ENCODE measurements at regions not wholly inside any gene's neighbourhood (a gene's known extent, or its start where the extent isn't known, plus 50 kb on each side); places are given as distances from the start of the nearest gene placed in this dataset.

DNA sequence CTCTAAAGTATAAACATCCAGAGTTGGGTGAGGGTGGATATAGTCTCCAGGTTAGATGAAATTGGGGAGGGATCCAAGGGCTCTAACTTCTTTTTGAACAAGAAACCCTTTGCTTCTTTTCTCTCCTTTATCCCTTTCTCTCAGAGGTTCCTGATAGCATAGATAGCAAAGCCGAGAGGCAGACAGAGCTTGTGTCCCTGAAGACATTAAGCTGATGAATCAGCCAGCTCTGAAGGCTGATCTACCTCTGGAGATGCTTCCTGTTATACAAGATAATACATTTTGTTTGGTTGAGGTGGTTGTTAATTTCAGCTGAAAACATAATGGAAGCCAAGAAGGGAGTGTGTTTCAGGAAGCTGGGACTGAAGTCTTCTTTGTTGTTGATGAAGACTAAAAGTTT lies 193.2 kb downstream of the PDCD6IP start:
- Histone ChIP-seq H3K4me1 (ENCODE audit: control insufficient read depth, insufficient read depth, low read depth, low read length) (no peaks in the 10 kb centered on the region), H2AK5ac (ENCODE audit: low read length, severe bottlenecking) (no peak overlapping the region), H2BK15ac (ENCODE audit: low read depth, poor library complexity, severe bottlenecking) (no peak overlapping the region), H4K8ac (ENCODE audit: low read length) (no peak overlapping the region), H3K4me3 (ENCODE audit: insufficient read depth in 1 of 2, low read depth in 1 of 2, low read length in 2 of 2) (no peak overlapping the region), H2AFZ (ENCODE audit: low read depth, low read length) (no peak overlapping the region), H2BK5ac (ENCODE audit: low read depth, low read length, poor library complexity, severe bottlenecking) (no peak overlapping the region), H3K18ac (ENCODE audit: low read depth in 1 of 2, low read length in 2 of 2) (no peak overlapping the region), H2BK120ac (ENCODE audit: low read depth, low read length) (no peak overlapping the region), H2BK12ac (ENCODE audit: low read length in 2 of 2) (no peak overlapping the region), H3K23ac (ENCODE audit: low read length in 2 of 2) (no peak overlapping the region), H3K14ac (ENCODE audit: low read length in 2 of 2) (no peak overlapping the region), H3K79me1 (replicated peaks; ENCODE audit: low read length, poor library complexity, severe bottlenecking) (no peaks in the 10 kb centered on the region), H3K36me3 (ENCODE audit: control insufficient read depth in 1 of 2, insufficient read depth in 2 of 2, low read depth in 1 of 2, low read length in 2 of 2) (no peaks in the 10 kb centered on the region), H4K91ac (ENCODE audit: low read length) (no peak overlapping the region), H3K27ac (ENCODE audit: low read length, poor library complexity, severe bottlenecking) (no peak overlapping the region), H3K9ac (ENCODE audit: low read length) (no peak overlapping the region), H3K27me3 (ENCODE audit: control insufficient read depth in 1 of 2, insufficient read depth in 1 of 2, low read length in 2 of 2) (no peaks in the 10 kb centered on the region), H3K9me3 (ENCODE audit: control insufficient read depth, low read length) (peaks cover 4% of the 10 kb centered on the region), H3K4me2 (ENCODE audit: low read length, poor library complexity, severe bottlenecking) (no peak overlapping the region), H3K4ac (ENCODE audit: low read depth in 1 of 2, low read length in 2 of 2) (no peak overlapping the region)
- DNase-seq: no peak
- 58% methylated on average over 1 of the region's 1 CpG for WGBS

DNA sequence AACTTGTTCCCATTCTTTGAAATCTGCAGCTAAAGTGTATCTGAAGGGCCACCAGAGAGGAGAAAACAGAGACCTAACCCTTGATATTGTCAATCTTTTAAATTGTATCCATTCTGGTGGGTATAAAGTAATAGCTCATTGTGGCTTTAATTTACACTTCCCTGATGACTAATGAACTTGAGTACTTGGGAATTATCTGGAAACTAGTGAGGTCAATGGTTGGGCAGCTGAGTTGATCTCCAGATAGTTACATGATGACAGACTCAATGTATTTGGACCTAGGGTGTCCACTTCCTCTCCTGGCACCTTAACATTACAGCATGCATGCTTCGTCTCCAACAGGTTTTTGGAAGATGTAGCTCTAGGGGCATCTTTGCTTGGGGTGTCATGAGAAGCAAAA lies 195.2 kb downstream of the PDCD6IP start:
- peak; percentile 48 for DNase-seq
- H3K4me1 ChIP-seq (ENCODE audit: control insufficient read depth, insufficient read depth, low read depth, low read length): no peaks in the 10 kb centered on the region
- WGBS: no CpG with 5 or more reads among the region's 1 CpG
- no peak overlapping the region for H3K14ac ChIP-seq (ENCODE audit: low read length in 2 of 2)
- no peak overlapping the region for H3K23ac ChIP-seq (ENCODE audit: low read length in 2 of 2)
- no peak overlapping the region for H3K4ac ChIP-seq (ENCODE audit: low read depth in 1 of 2, low read length in 2 of 2)
- no peak overlapping the region for H2AFZ ChIP-seq (ENCODE audit: low read depth, low read length)
- H2AK5ac ChIP-seq (ENCODE audit: low read length, severe bottlenecking): no peak overlapping the region
- H3K4me2 ChIP-seq (ENCODE audit: low read length, poor library complexity, severe bottlenecking): no peak overlapping the region
- H3K9ac ChIP-seq (ENCODE audit: low read length): no peak overlapping the region
- no peak overlapping the region for H3K27ac ChIP-seq (ENCODE audit: low read length, poor library complexity, severe bottlenecking)
- H4K91ac ChIP-seq (ENCODE audit: low read length): no peak overlapping the region
- no peak overlapping the region for H4K8ac ChIP-seq (ENCODE audit: low read length)
- H2BK120ac ChIP-seq (ENCODE audit: low read depth, low read length): no peak overlapping the region
- no peak overlapping the region for H2BK5ac ChIP-seq (ENCODE audit: low read depth, low read length, poor library complexity, severe bottlenecking)
- no peak overlapping the region for H2BK12ac ChIP-seq (ENCODE audit: low read length in 2 of 2)
- H3K4me3 ChIP-seq (ENCODE audit: insufficient read depth in 1 of 2, low read depth in 1 of 2, low read length in 2 of 2): no peak overlapping the region
- no peak overlapping the region for H3K18ac ChIP-seq (ENCODE audit: low read depth in 1 of 2, low read length in 2 of 2)
- no peaks in the 10 kb centered on the region for H3K36me3 ChIP-seq (ENCODE audit: control insufficient read depth in 1 of 2, insufficient read depth in 2 of 2, low read depth in 1 of 2, low read length in 2 of 2)
- peaks cover 4% of the 10 kb centered on the region for H3K9me3 ChIP-seq (ENCODE audit: control insufficient read depth, low read length)
- no peak overlapping the region for H2BK15ac ChIP-seq (ENCODE audit: low read depth, poor library complexity, severe bottlenecking)
- H3K27me3 ChIP-seq (ENCODE audit: control insufficient read depth in 1 of 2, insufficient read depth in 1 of 2, low read length in 2 of 2): no peaks in the 10 kb centered on the region
- no peaks in the 10 kb centered on the region for H3K79me1 ChIP-seq (replicated peaks; ENCODE audit: low read length, poor library complexity, severe bottlenecking)

DNA sequence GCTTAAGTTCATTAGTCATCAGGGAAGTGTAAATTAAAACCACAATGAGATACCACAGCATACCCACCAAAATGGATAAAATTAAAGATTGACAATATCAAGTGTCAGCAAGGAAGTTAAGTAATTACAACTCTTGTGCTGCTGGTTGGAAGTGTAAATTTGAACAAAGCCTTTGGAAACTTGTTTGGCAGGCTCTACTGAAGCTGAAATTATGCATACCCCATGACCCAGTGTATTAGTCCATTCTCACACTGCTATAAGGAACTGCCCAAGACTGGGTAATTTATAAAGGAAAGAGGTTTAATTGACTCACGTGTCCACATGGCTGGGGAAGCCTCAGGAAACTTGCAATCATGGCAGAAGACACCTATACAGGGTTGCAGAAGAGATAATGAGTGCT lies 196.1 kb downstream of the PDCD6IP start:
- no peak overlapping the region for H3K27ac ChIP-seq (ENCODE audit: low read length, poor library complexity, severe bottlenecking)
- no peak overlapping the region for H2BK5ac ChIP-seq (ENCODE audit: low read depth, low read length, poor library complexity, severe bottlenecking)
- no peak overlapping the region for H4K91ac ChIP-seq (ENCODE audit: low read length)
- H3K27me3 ChIP-seq (ENCODE audit: control insufficient read depth in 1 of 2, insufficient read depth in 1 of 2, low read length in 2 of 2): no peaks in the 10 kb centered on the region
- H3K79me1 ChIP-seq (replicated peaks; ENCODE audit: low read length, poor library complexity, severe bottlenecking): no peaks in the 10 kb centered on the region
- no peak overlapping the region for H3K4me3 ChIP-seq (ENCODE audit: insufficient read depth in 1 of 2, low read depth in 1 of 2, low read length in 2 of 2)
- no peak overlapping the region for H4K8ac ChIP-seq (ENCODE audit: low read length)
- no peak overlapping the region for H3K18ac ChIP-seq (ENCODE audit: low read depth in 1 of 2, low read length in 2 of 2)
- H3K9ac ChIP-seq (ENCODE audit: low read length): no peak overlapping the region
- H2BK15ac ChIP-seq (ENCODE audit: low read depth, poor library complexity, severe bottlenecking): no peak overlapping the region
- H3K36me3 ChIP-seq (ENCODE audit: control insufficient read depth in 1 of 2, insufficient read depth in 2 of 2, low read depth in 1 of 2, low read length in 2 of 2): no peaks in the 10 kb centered on the region
- H3K4me1 ChIP-seq (ENCODE audit: control insufficient read depth, insufficient read depth, low read depth, low read length): no peaks in the 10 kb centered on the region
- H2AFZ ChIP-seq (ENCODE audit: low read depth, low read length): no peak overlapping the region
- H3K14ac ChIP-seq (ENCODE audit: low read length in 2 of 2): no peak overlapping the region
- H2BK12ac ChIP-seq (ENCODE audit: low read length in 2 of 2): no peak overlapping the region
- no peak for DNase-seq
- H2BK120ac ChIP-seq (ENCODE audit: low read depth, low read length): no peak overlapping the region
- H3K9me3 ChIP-seq (ENCODE audit: control insufficient read depth, low read length): peaks cover 4% of the 10 kb centered on the region
- no peak overlapping the region for H2AK5ac ChIP-seq (ENCODE audit: low read length, severe bottlenecking)
- WGBS: 0% methylated on average over 1 of the region's 1 CpG
- no peak overlapping the region for H3K4ac ChIP-seq (ENCODE audit: low read depth in 1 of 2, low read length in 2 of 2)
- no peak overlapping the region for H3K4me2 ChIP-seq (ENCODE audit: low read length, poor library complexity, severe bottlenecking)
- no peak overlapping the region for H3K23ac ChIP-seq (ENCODE audit: low read length in 2 of 2)

DNA sequence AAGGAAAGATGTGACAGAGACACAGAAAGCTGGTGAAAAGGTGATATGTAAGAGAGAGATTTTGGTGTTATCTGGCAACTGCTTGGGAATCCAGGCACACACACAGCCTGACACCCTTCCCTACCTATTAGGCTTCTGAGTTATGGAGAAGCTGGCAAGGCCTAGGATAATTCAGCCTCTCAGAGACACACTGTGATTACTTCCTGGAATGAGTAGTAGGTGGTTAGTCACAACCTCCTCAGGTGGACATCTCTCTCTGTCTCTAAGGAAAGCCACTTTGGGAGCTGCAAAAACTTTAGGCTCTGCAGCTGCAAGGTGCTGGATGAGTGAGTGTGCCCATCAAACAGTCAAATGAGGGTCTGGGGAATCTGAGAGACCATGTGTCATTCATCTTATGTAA lies 201.9 kb downstream of the PDCD6IP start:
- H3K18ac ChIP-seq (ENCODE audit: low read depth in 1 of 2, low read length in 2 of 2): no peak overlapping the region
- H3K36me3 ChIP-seq (ENCODE audit: control insufficient read depth in 1 of 2, insufficient read depth in 2 of 2, low read depth in 1 of 2, low read length in 2 of 2): no peaks in the 10 kb centered on the region
- H2BK12ac ChIP-seq (ENCODE audit: low read length in 2 of 2): no peak overlapping the region
- no peak overlapping the region for H2AFZ ChIP-seq (ENCODE audit: low read depth, low read length)
- H4K91ac ChIP-seq (ENCODE audit: low read length): no peak overlapping the region
- no peak overlapping the region for H3K4me3 ChIP-seq (ENCODE audit: insufficient read depth in 1 of 2, low read depth in 1 of 2, low read length in 2 of 2)
- no peak overlapping the region for H3K4ac ChIP-seq (ENCODE audit: low read depth in 1 of 2, low read length in 2 of 2)
- no peaks in the 10 kb centered on the region for H3K27me3 ChIP-seq (ENCODE audit: control insufficient read depth in 1 of 2, insufficient read depth in 1 of 2, low read length in 2 of 2)
- no peak overlapping the region for H2AK5ac ChIP-seq (ENCODE audit: low read length, severe bottlenecking)
- no peak overlapping the region for H3K27ac ChIP-seq (ENCODE audit: low read length, poor library complexity, severe bottlenecking)
- peaks cover 4% of the 10 kb centered on the region for H3K9me3 ChIP-seq (ENCODE audit: control insufficient read depth, low read length)
- no peak for DNase-seq
- H3K79me1 ChIP-seq (replicated peaks; ENCODE audit: low read length, poor library complexity, severe bottlenecking): no peaks in the 10 kb centered on the region
- H3K9ac ChIP-seq (ENCODE audit: low read length): no peak overlapping the region
- H3K14ac ChIP-seq (ENCODE audit: low read length in 2 of 2): no peak overlapping the region
- H3K4me1 ChIP-seq (ENCODE audit: control insufficient read depth, insufficient read depth, low read depth, low read length): peaks cover under 1% of the 10 kb centered on the region
- H2BK5ac ChIP-seq (ENCODE audit: low read depth, low read length, poor library complexity, severe bottlenecking): no peak overlapping the region
- H2BK15ac ChIP-seq (ENCODE audit: low read depth, poor library complexity, severe bottlenecking): no peak overlapping the region
- no peak overlapping the region for H3K4me2 ChIP-seq (ENCODE audit: low read length, poor library complexity, severe bottlenecking)
- no peak overlapping the region for H4K8ac ChIP-seq (ENCODE audit: low read length)
- H2BK120ac ChIP-seq (ENCODE audit: low read depth, low read length): no peak overlapping the region
- no peak overlapping the region for H3K23ac ChIP-seq (ENCODE audit: low read length in 2 of 2)

All from mesenchymal stem cell (in vitro differentiated cells and primary cell).